GM19025 (cell line): ENCODE measurements at regions not wholly inside any gene's neighbourhood (a gene's known extent, or its start where the extent isn't known, plus 50 kb on each side); places are given as distances from the start of the nearest gene placed in this dataset.

Experiments
- ATAC-seq: cut with Tn5 transposase; IDR thresholded peaks from one replicate; pipeline ENCODE4 v1.9.1; 2021; ENCODE audit warnings: mild to moderate bottlenecking, low read depth, moderate library complexity; ENCODE audit not compliant: unreplicated experiment

GRCh38 chr11:26837154-26837553, 115.3 kb upstream of the SLC5A12 start:
- ATAC-seq, result no peak

DNA sequence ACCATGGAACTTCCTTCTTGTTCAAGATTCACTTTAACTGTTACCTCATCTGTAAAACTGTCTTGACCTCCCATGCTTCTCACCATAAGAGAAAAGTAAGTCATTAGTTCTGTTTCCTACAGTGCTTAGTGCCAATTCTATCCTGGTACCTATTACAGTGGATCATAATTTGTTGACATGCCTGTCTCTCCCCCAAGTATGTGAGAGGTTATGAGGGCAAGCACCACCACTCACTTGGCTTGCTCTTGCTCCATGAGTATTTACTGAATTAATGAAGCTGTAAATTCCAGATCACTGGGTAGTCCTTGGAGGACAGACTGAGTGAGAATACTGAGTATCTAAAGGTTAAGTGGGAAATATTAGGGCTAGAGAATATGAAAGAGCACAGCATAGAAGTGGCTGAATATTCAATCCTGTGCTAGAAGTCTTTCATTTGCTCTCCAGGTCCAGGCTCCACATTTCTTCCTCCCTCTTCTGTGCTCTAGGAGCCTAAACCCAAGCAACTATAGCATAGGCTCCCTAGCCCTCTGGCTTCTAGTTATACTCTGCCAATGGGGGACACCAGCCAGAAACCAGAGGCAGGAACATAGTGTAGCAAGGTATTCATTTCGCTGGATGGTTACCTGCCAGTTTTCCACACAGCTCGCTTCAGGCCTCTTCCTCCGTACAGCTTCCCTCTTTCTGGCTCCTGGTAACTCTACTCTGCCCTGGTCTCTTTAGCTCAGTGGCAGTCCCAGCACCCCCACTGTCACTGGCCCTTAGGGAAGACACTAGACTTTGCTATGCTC, 118.2 kb upstream of the SLC5A12 start:
- ATAC-seq, result no peak

- no peak for ATAC-seq
These were observed 120.1 kb upstream of the SLC5A12 start for GRCh38 chr11:26841818-26842473.

- no peak for ATAC-seq
These were observed 120.8 kb upstream of the SLC5A12 start for GRCh38 chr11:26842478-26843282.

DNA sequence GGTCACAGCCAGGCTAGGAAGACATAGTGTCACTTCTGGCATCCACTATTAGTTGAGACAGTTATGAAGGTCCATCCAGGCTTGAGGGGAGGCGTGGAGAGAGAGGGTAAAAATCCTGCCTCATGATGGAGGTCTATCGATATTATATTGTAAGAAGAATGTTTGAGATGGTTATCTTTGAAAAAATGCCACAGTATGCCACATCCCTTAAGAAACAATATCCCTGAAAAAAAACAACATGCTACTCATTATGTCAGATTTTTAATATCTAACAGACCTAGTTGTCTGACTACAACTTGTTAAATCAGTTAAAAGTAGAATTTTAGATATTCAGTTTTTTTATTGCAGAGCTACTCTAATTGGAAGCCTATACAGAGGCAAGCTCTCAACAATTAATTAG, 121.7 kb upstream of the SLC5A12 start:
- ATAC-seq, result no peak

DNA sequence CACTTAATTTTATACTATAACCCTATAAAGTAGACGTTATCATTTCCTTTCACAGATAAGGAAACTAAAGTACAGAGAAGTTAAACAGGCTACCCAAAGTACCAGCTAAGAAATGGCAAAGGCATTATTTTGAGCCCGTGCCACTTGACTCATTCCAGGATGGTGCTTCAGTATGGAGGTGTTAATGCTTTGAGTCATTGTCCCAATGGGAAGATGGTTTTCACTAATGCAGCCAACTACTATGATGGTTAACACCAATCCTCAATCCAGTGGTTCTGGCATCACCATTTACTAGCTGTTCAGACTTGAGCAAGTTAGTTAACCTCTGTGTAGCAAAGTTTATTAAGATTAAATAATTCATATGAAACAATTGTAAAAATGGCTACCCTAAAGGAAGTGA, 123.1 kb upstream of the SLC5A12 start:
- no peak for ATAC-seq

DNA sequence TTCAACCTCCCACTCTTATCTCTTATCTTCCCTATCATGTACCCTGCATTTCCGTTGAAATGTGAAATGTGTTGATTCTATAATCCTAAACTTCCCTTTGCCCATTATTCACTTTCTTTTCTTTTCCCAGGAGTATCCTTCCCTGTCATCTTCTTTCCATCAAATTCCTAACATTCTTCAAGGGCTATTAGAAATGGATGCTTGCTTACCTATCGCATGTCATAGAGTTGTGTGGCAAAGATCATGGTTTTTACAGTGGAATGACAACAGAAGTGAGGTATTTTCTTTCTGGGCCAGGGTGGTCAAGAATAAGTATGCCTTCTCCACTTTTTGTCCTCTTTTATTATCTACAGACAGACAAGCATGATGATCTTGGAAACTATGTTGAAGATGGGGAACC, 124.4 kb upstream of the SLC5A12 start:
- ATAC-seq, result no peak

DNA sequence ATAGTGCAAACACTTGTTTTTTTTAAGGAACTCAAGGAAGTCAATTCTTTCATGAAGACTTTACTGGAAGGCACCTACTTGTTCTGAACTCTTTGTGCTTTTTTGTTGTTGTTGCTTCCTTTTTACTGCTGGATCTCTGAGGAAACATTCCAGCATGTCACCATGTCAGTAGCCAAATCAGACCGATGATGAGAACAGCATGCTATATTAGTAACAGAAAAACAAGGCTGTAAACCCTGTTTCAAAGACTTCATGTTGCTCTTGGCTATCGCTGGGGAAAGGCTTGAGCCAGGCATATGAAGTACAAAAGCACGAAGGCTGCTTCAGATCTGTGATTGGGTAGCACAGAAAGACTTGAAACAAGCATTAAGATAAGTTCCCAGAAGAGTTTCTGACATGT, 125.6 kb upstream of the SLC5A12 start:
- no peak for ATAC-seq

DNA sequence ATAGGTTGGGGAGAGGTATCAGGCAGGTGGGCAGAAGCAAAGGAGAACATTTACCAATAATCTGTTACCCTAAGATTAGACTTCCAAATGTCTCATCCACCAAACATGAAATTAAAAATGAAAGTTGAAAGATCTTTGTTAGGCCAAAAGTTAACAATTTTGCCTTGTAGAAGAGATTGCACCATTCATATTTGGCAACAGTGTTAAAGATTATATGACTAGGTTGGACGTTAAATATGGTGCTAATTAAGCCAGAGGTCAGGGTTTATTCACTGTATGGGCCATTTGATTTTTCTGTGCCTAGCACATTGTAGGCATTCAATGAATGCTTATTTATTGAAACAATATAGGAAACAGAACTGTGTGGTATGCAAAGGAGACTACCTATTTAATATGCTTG, 126.1 kb upstream of the SLC5A12 start:
- ATAC-seq, result no peak

DNA sequence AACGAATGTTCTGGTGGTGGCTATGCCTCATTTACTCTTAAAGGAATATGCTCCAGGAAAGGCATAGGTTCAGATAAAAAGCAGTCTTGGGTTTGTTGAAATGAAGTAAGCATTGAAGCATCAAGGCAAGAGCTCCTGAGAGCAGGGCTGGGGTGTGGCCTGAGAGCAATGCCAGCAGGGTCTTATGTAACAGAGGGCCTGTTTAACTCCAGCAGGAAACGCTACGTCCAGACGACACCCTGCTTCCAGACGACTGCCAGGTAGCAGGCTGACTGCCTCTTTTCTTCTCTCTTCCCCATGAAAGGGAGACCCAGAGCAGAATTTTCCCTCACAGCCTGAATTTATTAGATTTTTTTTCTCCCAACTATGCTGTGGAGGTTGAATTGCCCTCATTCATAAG, 127.2 kb upstream of the SLC5A12 start:
- ATAC-seq, result no peak

GRCh38 chr11:26851291-26851690, 129.4 kb upstream of the SLC5A12 start:
- ATAC-seq, result no peak

DNA sequence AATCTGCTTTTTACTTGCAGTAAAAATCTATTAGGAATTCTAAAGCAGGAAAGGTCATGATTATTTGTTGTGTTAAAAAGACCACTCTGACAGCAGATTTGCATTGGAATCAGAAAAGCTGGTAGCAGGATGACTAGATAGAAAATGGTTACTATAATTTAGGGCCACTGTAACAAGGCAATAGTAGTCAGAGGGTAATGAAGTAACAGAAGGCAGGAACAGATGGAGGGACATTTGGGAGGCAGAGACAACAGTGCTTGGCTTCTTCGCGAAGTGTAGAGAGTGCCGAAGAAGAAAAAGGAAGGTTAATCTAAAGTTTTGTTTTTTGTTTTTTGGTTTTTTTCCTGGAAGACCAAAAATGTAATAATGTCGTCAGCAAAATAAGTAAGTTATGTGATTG, 129.8 kb upstream of the SLC5A12 start:
- ATAC-seq, result no peak

DNA sequence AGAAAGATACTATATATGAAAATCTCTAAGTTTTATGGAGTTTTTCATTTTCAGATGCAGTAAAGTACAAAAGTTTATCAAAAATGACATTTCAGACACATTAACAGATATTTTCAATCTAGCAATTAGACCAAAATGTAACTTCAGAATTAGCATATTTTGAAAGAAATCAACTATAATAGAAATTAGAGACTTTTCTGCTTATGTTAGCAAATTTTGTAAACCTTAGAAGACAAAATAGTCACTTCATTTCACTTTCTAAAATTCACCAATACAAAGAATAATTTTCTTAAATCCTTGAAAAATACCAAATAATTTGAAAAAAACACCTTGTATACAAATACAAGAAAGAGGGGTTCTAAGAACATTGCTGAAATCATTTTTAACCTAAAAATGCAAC, 135.8 kb upstream of the FIBIN start:
- ATAC-seq, result no peak

GRCh38 chr11:26859416-26859815, 134.5 kb upstream of the FIBIN start:
- no peak for ATAC-seq

GRCh38 chr11:26860091-26860780, 133.7 kb upstream of the FIBIN start:
- ATAC-seq, result no peak

GRCh38 chr11:26860895-26861294, 133.0 kb upstream of the FIBIN start:
- no peak for ATAC-seq

DNA sequence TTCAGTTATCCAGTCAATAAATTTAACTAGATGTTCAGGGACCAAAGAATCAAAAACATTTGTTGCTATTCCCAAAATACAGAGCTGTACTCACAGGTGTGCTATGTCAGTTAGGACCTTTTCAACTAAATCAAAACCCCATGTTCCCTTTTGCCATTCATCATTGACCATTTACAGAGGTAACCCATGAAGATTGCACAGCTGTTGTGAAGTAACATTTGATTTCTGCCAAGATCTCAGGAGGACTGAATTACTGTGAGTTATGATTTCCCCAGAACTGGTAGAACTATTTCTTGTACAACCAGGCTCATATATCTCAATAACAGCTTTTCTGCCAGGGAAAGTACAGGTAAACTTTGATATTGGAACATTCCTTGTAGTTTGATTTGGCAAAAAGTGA, 131.1 kb upstream of the FIBIN start:
- no peak for ATAC-seq

GRCh38 chr11:26865703-26866102, 128.2 kb upstream of the FIBIN start:
- no peak for ATAC-seq

DNA sequence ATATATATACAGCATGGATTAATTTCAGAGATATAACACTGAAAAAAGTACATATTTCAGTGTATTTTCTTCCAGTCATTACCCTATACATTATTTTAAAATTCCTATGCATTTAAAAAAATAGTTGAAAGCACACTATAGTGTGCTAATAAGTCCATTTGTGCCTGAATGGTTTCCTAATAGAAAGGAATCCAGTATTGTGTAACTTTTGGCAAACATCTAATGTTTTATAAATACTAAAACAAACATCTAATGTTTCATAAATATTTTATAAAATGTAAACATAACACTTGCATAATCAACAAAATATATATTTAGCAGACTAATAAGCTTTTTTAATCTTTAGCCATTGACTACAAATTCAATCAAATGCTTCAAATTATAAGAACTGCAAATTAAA, 126.6 kb upstream of the FIBIN start:
- no peak for ATAC-seq

DNA sequence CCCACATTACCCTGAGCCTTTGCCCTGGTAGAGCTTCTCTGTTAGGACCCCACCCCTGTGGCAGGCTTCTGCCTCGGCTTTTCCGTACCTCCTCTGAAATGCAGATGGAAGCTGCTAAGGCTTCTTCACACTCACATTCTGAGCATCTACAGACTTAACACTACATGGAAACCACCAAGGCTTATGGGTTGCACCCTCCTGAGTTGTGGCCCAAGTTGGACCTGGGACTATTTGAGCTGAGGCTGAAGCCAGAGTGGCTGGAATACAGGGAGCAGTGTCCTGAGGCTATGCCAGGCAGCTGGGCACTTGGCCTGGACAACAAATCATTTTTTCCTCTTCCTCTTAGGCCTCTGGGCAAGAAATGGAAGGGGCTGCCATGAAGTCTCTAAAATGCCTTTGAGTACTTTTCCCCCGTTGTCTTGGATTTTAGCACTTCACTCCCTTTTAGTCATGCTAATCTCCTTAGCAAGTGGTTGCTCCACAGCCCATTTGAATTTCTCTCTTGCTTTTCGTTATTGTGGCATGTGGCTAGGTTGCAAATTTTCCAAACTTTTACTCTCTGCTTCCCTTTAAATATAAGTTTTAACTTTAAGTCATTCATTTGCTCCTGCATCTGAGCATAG, 114.8 kb upstream of the FIBIN start:
- no peak for ATAC-seq
